ENCODE measurements at regions not wholly inside any gene's neighbourhood (a gene's known extent, or its start where the extent isn't known, plus 50 kb on each side); places are given as distances from the start of the nearest gene placed in this dataset.

DNA sequence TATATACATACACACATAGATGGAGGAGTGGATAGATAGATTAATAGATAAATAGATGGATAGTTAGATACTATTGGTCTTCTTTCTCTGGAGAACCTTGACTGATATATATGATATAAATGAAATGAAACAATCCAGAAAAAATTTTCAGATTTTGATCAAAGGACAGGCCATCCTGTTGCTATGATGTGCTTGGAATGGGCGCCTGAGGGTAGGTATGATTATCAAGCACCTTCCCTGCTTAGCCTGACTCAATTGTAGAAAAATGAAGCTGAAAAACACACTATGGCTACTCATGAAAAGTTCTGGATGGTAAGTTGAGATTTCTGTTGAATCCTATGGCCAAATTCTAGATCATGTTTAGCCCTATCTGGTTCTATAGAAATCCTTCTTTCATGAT is 266.5 kb upstream of the KLF4 start:
- no peak overlapping the region for H3K27ac ChIP-seq (ENCODE audit: low read depth in 1 of 2, low read length in 1 of 2)
- TF ChIP-seq, protein P1, sequence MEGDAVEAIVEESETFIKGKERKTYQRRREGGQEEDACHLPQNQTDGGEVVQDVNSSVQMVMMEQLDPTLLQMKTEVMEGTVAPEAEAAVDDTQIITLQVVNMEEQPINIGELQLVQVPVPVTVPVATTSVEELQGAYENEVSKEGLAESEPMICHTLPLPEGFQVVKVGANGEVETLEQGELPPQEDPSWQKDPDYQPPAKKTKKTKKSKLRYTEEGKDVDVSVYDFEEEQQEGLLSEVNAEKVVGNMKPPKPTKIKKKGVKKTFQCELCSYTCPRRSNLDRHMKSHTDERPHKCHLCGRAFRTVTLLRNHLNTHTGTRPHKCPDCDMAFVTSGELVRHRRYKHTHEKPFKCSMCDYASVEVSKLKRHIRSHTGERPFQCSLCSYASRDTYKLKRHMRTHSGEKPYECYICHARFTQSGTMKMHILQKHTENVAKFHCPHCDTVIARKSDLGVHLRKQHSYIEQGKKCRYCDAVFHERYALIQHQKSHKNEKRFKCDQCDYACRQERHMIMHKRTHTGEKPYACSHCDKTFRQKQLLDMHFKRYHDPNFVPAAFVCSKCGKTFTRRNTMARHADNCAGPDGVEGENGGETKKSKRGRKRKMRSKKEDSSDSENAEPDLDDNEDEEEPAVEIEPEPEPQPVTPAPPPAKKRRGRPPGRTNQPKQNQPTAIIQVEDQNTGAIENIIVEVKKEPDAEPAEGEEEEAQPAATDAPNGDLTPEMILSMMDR (IDR thresholded peaks at IDR 0.05; ENCODE audit: control extremely low read depth, extremely low read depth): no peak
- no peaks in the 10 kb centered on the region for H3K27me3 ChIP-seq (ENCODE audit: control insufficient read depth in 3 of 3, insufficient read depth in 3 of 3, low read length in 2 of 3)
- peaks cover 0 to 10% (median 6%) of the 10 kb centered on the region in 5 donors for H3K4me1 ChIP-seq (ENCODE audit: control insufficient read depth in 5 of 5, insufficient read depth in 5 of 5, low read length in 5 of 5)
- H3K4me3 ChIP-seq: no peak overlapping the region
- WGBS, 2 donors: 97 to 100% methylated on average over 1 of the region's 1 CpG
- H3K9ac ChIP-seq (ENCODE audit: insufficient read depth in 1 of 2, low read length in 2 of 2): no peak overlapping the region
- peaks cover 0 to 4% (median 0%) of the 10 kb centered on the region in 4 donors for H3K9me3 ChIP-seq (ENCODE audit: control insufficient read depth in 4 of 4, insufficient read depth in 3 of 4, low read length in 3 of 4)
- H3K36me3 ChIP-seq (ENCODE audit: control insufficient read depth in 4 of 4, insufficient read depth in 4 of 4, low read length in 4 of 4): no peaks in the 10 kb centered on the region
- ATAC-seq (ENCODE audit: insufficient read depth, low FRiP score) (no peak), DNase-seq (no peak)

GRCh38 chr9:107755246-107755645 is 265.7 kb upstream of the KLF4 start:
- no peak for DNase-seq
- Histone ChIP-seq H3K4me3 (no peak overlapping the region), H3K9me3 (ENCODE audit: control insufficient read depth in 4 of 4, insufficient read depth in 3 of 4, low read length in 3 of 4) (peaks cover 0 to 4% (median 0%) of the 10 kb centered on the region in 4 donors), H3K4me1 (ENCODE audit: control insufficient read depth in 5 of 5, insufficient read depth in 5 of 5, low read length in 5 of 5) (peaks cover 0 to 18% (median 6%) of the 10 kb centered on the region in 5 donors), H3K27ac (ENCODE audit: low read depth in 1 of 2, low read length in 1 of 2) (no peak overlapping the region), H3K36me3 (ENCODE audit: control insufficient read depth in 4 of 4, insufficient read depth in 4 of 4, low read length in 4 of 4) (no peaks in the 10 kb centered on the region), H3K9ac (ENCODE audit: insufficient read depth in 1 of 2, low read length in 2 of 2) (no peak overlapping the region), H3K27me3 (ENCODE audit: control insufficient read depth in 3 of 3, insufficient read depth in 3 of 3, low read length in 2 of 3) (no peaks in the 10 kb centered on the region)
- TF ChIP-seq, protein P1 (IDR thresholded peaks at IDR 0.05; ENCODE audit: control extremely low read depth, extremely low read depth): no peak
- WGBS, 2 donors: 48 to 51% methylated on average over 4 of the region's 4 CpGs
- ATAC-seq (ENCODE audit: insufficient read depth, low FRiP score): no peak

GRCh38 chr9:107751567-107752210 is 262.1 kb upstream of the KLF4 start:
- no peaks in the 10 kb centered on the region for H3K27me3 ChIP-seq (ENCODE audit: control insufficient read depth in 3 of 3, insufficient read depth in 3 of 3, low read length in 2 of 3)
- H3K4me3 ChIP-seq: no peak overlapping the region
- no peak for ATAC-seq (ENCODE audit: insufficient read depth, low FRiP score)
- no peaks in the 10 kb centered on the region for H3K36me3 ChIP-seq (ENCODE audit: control insufficient read depth in 4 of 4, insufficient read depth in 4 of 4, low read length in 4 of 4)
- 66 to 69% methylated on average over 5 of the region's 5 CpGs for WGBS, 2 donors
- peak overlapping the region; percentile 1 to 54 for H3K27ac ChIP-seq (ENCODE audit: low read depth in 1 of 2, low read length in 1 of 2)
- peak in 2 of 3 donors; percentile 49 to 51 for DNase-seq
- H3K9ac ChIP-seq (ENCODE audit: insufficient read depth in 1 of 2, low read length in 2 of 2): no peak overlapping the region
- TF ChIP-seq, protein P1 (IDR thresholded peaks at IDR 0.05; ENCODE audit: control extremely low read depth, extremely low read depth): no peak
- H3K4me1 ChIP-seq (ENCODE audit: control insufficient read depth in 5 of 5, insufficient read depth in 5 of 5, low read length in 5 of 5): peaks cover 0 to 28% (median 15%) of the 10 kb centered on the region in 5 donors
- peaks cover 0 to 2% (median 0%) of the 10 kb centered on the region in 4 donors for H3K9me3 ChIP-seq (ENCODE audit: control insufficient read depth in 4 of 4, insufficient read depth in 3 of 4, low read length in 3 of 4)
